ENCODE measurements at regions not wholly inside any gene's neighbourhood (a gene's known extent, or its start where the extent isn't known, plus 50 kb on each side); places are given as distances from the start of the nearest gene placed in this dataset.

DNA sequence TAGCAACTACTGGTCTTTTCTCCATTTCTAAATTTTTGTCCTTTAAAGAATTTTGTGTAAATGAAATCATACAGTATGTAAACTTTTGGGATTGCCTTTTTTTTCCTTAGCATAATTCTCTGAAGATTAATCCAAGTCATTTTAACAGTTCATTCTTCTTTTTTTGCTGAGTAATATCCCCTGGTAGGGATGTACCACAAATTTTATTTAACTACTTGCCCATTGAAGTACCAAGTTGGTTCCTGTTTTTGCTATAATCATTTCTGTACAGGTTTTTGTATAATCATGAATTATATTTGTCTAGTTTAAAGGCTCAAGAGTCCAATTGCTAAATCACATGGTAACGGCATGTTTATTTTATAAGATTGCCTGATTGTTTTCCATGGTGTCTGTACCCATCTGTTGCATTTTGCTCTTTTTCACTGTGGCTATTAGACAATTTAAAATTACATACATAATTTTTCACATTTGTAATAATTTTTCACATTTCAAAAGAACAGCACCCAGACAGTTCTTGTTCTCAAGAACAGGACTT, 891.1 kb downstream of the USP25 start:
- no peaks in the 10 kb centered on the region for H3K4me1 ChIP-seq (ENCODE audit: low read length)
- no peak for TF ChIP-seq EZH2phosphoT487 (IDR thresholded peaks at IDR 0.05; ENCODE audit: low read depth)
- TF ChIP-seq, protein P1, sequence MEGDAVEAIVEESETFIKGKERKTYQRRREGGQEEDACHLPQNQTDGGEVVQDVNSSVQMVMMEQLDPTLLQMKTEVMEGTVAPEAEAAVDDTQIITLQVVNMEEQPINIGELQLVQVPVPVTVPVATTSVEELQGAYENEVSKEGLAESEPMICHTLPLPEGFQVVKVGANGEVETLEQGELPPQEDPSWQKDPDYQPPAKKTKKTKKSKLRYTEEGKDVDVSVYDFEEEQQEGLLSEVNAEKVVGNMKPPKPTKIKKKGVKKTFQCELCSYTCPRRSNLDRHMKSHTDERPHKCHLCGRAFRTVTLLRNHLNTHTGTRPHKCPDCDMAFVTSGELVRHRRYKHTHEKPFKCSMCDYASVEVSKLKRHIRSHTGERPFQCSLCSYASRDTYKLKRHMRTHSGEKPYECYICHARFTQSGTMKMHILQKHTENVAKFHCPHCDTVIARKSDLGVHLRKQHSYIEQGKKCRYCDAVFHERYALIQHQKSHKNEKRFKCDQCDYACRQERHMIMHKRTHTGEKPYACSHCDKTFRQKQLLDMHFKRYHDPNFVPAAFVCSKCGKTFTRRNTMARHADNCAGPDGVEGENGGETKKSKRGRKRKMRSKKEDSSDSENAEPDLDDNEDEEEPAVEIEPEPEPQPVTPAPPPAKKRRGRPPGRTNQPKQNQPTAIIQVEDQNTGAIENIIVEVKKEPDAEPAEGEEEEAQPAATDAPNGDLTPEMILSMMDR (IDR thresholded peaks at IDR 0.05; ENCODE audit: low read depth, low read length): no peak
- H2AFZ ChIP-seq (ENCODE audit: low read depth, low read length): no peak overlapping the region
- no peaks in the 10 kb centered on the region for H3K9me3 ChIP-seq (ENCODE audit: insufficient read depth, low read length)
- no peak overlapping the region for H3K4me3 ChIP-seq (ENCODE audit: low read length)
- H3K27ac ChIP-seq (ENCODE audit: low read length): no peak overlapping the region
- H3K79me2 ChIP-seq (ENCODE audit: low read length): no peaks in the 10 kb centered on the region
- no peak overlapping the region for H3K4me2 ChIP-seq (ENCODE audit: low read length)
- no peak overlapping the region for H3K9ac ChIP-seq (ENCODE audit: low read length)
- H3K36me3 ChIP-seq (replicated peaks; ENCODE audit: low read depth, low read length): no peaks in the 10 kb centered on the region
- no peaks in the 10 kb centered on the region for H4K20me1 ChIP-seq (ENCODE audit: insufficient read depth, low read length)
- H3K27me3 ChIP-seq (ENCODE audit: low read depth, low read length): no peaks in the 10 kb centered on the region

DNA sequence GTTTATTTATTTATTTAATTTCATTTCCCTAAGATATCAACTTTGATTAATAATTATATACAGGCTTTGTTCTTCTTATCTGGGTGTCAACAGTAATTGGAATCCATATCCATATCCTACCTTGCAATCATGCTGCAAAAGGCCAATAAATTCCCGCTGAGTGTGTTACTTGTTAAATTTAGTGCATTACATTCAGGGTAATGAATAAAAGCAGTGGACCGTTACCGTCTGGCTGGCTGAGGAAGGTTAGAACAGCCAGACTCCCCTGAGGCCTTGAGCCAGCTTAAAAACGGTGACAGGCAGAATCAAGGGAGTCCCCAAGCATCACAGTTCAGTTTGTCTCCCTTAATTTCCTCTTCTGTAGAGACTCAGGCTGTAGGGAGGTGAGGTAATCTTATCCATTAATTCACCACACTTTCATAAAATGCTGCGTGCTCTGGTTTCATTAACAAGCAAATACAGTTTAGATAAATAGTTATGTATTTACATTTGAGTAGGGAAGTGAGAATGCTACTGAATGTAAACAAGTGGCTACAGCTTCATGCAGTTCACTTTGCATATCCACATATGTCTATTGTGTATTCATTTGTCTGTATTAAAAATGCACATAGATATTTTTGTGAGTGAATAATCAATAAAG, 888.2 kb upstream of the CXADR start:
- Histone ChIP-seq H3K4me3 (ENCODE audit: low read length) (no peak overlapping the region), H3K4me2 (ENCODE audit: low read length) (no peak overlapping the region), H3K4me1 (ENCODE audit: low read length) (no peaks in the 10 kb centered on the region), H2AFZ (ENCODE audit: low read depth, low read length) (no peak overlapping the region), H3K27me3 (ENCODE audit: low read depth, low read length) (no peaks in the 10 kb centered on the region), H3K27ac (ENCODE audit: low read length) (no peak overlapping the region), H3K9ac (ENCODE audit: low read length) (no peak overlapping the region), H3K36me3 (replicated peaks; ENCODE audit: low read depth, low read length) (no peaks in the 10 kb centered on the region), H3K9me3 (ENCODE audit: insufficient read depth, low read length) (no peaks in the 10 kb centered on the region), H3K79me2 (ENCODE audit: low read length) (no peaks in the 10 kb centered on the region), H4K20me1 (ENCODE audit: insufficient read depth, low read length) (no peaks in the 10 kb centered on the region)
- no peak for TF ChIP-seq EZH2phosphoT487 (IDR thresholded peaks at IDR 0.05; ENCODE audit: low read depth)
- TF ChIP-seq, protein P1 (IDR thresholded peaks at IDR 0.05; ENCODE audit: low read depth, low read length): no peak

- Histone ChIP-seq H3K27ac (ENCODE audit: low read length) (no peak overlapping the region), H2AFZ (ENCODE audit: low read depth, low read length) (no peak overlapping the region), H3K27me3 (ENCODE audit: low read depth, low read length) (no peaks in the 10 kb centered on the region), H3K9ac (ENCODE audit: low read length) (no peak overlapping the region), H3K4me3 (ENCODE audit: low read length) (no peak overlapping the region), H3K4me2 (ENCODE audit: low read length) (no peak overlapping the region), H3K79me2 (ENCODE audit: low read length) (no peaks in the 10 kb centered on the region), H4K20me1 (ENCODE audit: insufficient read depth, low read length) (no peaks in the 10 kb centered on the region), H3K9me3 (ENCODE audit: insufficient read depth, low read length) (no peaks in the 10 kb centered on the region), H3K4me1 (ENCODE audit: low read length) (no peaks in the 10 kb centered on the region), H3K36me3 (replicated peaks; ENCODE audit: low read depth, low read length) (no peaks in the 10 kb centered on the region)
- no peak for TF ChIP-seq EZH2phosphoT487 (IDR thresholded peaks at IDR 0.05; ENCODE audit: low read depth)
- TF ChIP-seq, protein P1 (IDR thresholded peaks at IDR 0.05; ENCODE audit: low read depth, low read length): no peak
Measured at GRCh38 chr21:16625491-16625890, 887.4 kb upstream of the CXADR start.

DNA sequence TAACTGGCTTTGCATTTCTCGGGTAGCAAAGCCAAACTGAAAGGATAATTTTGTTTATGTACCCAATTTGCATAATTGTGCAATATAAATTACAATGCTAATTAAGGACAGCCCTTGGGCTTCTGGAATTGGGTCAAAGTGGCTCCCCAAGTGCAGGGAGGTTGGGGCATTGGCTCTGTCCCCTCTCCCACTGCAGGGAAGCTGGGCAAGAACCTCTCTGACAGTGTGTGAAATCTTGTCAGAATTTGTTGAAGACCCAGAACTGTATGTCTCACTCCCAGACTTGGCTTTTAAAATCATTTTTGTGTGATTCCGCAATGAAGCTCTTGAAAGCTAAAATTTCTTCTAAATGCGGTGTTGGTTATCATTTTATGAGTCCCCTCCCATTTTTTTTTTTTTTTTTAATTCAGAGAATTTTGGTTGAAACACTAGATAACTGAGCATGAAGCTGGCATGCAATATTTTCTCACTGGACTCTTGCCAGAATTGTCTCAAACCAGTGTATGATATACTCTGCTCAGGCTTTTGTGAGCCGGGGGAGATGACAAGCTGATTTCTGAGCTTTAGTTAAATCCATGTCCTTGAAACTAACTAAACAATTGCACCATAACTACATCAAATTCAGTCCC, 878.9 kb upstream of the CXADR start:
- H3K36me3 ChIP-seq (replicated peaks; ENCODE audit: low read depth, low read length): no peaks in the 10 kb centered on the region
- no peaks in the 10 kb centered on the region for H3K27me3 ChIP-seq (ENCODE audit: low read depth, low read length)
- H4K20me1 ChIP-seq (ENCODE audit: insufficient read depth, low read length): no peaks in the 10 kb centered on the region
- no peak overlapping the region for H3K9ac ChIP-seq (ENCODE audit: low read length)
- H3K9me3 ChIP-seq (ENCODE audit: insufficient read depth, low read length): no peaks in the 10 kb centered on the region
- H3K4me1 ChIP-seq (ENCODE audit: low read length): no peaks in the 10 kb centered on the region
- TF ChIP-seq, protein P1 (IDR thresholded peaks at IDR 0.05; ENCODE audit: low read depth, low read length): no peak
- H3K4me2 ChIP-seq (ENCODE audit: low read length): no peak overlapping the region
- no peak overlapping the region for H3K4me3 ChIP-seq (ENCODE audit: low read length)
- no peaks in the 10 kb centered on the region for H3K79me2 ChIP-seq (ENCODE audit: low read length)
- H2AFZ ChIP-seq (ENCODE audit: low read depth, low read length): no peak overlapping the region
- H3K27ac ChIP-seq (ENCODE audit: low read length): no peak overlapping the region
